ENCODE measurements at regions not wholly inside any gene's neighbourhood (a gene's known extent, or its start where the extent isn't known, plus 50 kb on each side); places are given as distances from the start of the nearest gene placed in this dataset.

- no peaks in the 10 kb centered on the region for H3K79me1 ChIP-seq (ENCODE audit: insufficient read depth, low read depth, low read length, poor library complexity, severe bottlenecking)
- no peak for DNase-seq
- H4K8ac ChIP-seq (replicated peaks; ENCODE audit: insufficient read length, low read depth, low read length), result no peak overlapping the region
- H4K20me1 ChIP-seq (ENCODE audit: control insufficient read depth, insufficient read depth, insufficient read length), result no peaks in the 10 kb centered on the region
- H4K5ac ChIP-seq (ENCODE audit: insufficient read length, low read depth, low read length), result no peak overlapping the region
- H2BK15ac ChIP-seq (ENCODE audit: low read depth, low read length), result no peak overlapping the region
- Mint-ChIP-seq H3K27me3 (ENCODE audit: low read depth) (no peaks in the 10 kb centered on the region; the same call in 1 of the 2 replicates), H3K27ac (no peak overlapping the region), H3K4me3 (no peak overlapping the region), H3K9me3 (no peaks in the 10 kb centered on the region; a peak in 1 of 5 replicates), H3K4me1 (peaks cover 0 to 1% of the 10 kb centered on the region in 2 experiments; a peak in 1 of 4 replicates), H3K36me3 (ENCODE audit: insufficient read depth in 1 of 3, low read depth in 3 of 3) (no peaks in the 10 kb centered on the region; a peak in 1 of 7 replicates)
- no peak overlapping the region for H3T11ph ChIP-seq (ENCODE audit: low read length)
- no peak overlapping the region for H3K4me2 ChIP-seq (ENCODE audit: insufficient read depth, insufficient read length, low read length)
- H2BK5ac ChIP-seq (ENCODE audit: insufficient read length, low read length), result no peak overlapping the region
- H3K27me3 ChIP-seq (ENCODE audit: insufficient read depth, low read length), result no peaks in the 10 kb centered on the region; the same call in 1 of the 2 replicates
- no peak overlapping the region for H3K56ac ChIP-seq (ENCODE audit: insufficient read length, low read depth, low read length)
- no CpG with 5 or more reads among the region's 2 CpGs for WGBS (ENCODE audit: extremely low coverage, insufficient read length, low lambda C conversion rate)
- H3K4ac ChIP-seq (ENCODE audit: low read depth, low read length), result no peak overlapping the region
- H3K27ac ChIP-seq (ENCODE audit: insufficient read length, low read depth, low read length), result no peak overlapping the region
- no peak overlapping the region for H4K91ac ChIP-seq (ENCODE audit: insufficient read length, low read depth, low read length)
- H2BK120ac ChIP-seq (ENCODE audit: low read depth, low read length, poor library complexity, severe bottlenecking), result no peak overlapping the region
- no peaks in the 10 kb centered on the region for H3K9me3 ChIP-seq (ENCODE audit: control insufficient read depth, low read depth, low read length)
- H3K23ac ChIP-seq (ENCODE audit: insufficient read length, low read depth, low read length), result no peak overlapping the region
- H3K79me2 ChIP-seq (ENCODE audit: insufficient read depth, low read length), result no peaks in the 10 kb centered on the region
- no peak overlapping the region for H3K18ac ChIP-seq (ENCODE audit: insufficient read length, low read depth, low read length)
- no peak overlapping the region for H2BK12ac ChIP-seq (ENCODE audit: insufficient read length, low read depth, low read length)
- no peaks in the 10 kb centered on the region for H3K4me1 ChIP-seq (ENCODE audit: insufficient read depth, low read length)
- H2BK20ac ChIP-seq (ENCODE audit: low read depth, low read length, poor library complexity, severe bottlenecking), result no peak overlapping the region
- H3K14ac ChIP-seq (ENCODE audit: insufficient read depth, low read length), result no peak overlapping the region
- no peak overlapping the region for H2AFZ ChIP-seq (ENCODE audit: low read length)
- TF ChIP-seq CTCF (conservative IDR thresholded peaks at IDR 0.05), result no peak
- H3K9ac ChIP-seq (ENCODE audit: extremely low read depth, insufficient read length, low read length), result no peak overlapping the region
- H3K23me2 ChIP-seq (ENCODE audit: insufficient read length, low read depth, low read length, poor library complexity, severe bottlenecking), result no peaks in the 10 kb centered on the region
- no peak overlapping the region for H2AK5ac ChIP-seq (ENCODE audit: insufficient read length, low read length)
Observed at GRCh38 chr10:111705021-111705420, 478.5 kb downstream of the GPAM start.
